ENCODE measurements at regions not wholly inside any gene's neighbourhood (a gene's known extent, or its start where the extent isn't known, plus 50 kb on each side); places are given as distances from the start of the nearest gene placed in this dataset.

DNA sequence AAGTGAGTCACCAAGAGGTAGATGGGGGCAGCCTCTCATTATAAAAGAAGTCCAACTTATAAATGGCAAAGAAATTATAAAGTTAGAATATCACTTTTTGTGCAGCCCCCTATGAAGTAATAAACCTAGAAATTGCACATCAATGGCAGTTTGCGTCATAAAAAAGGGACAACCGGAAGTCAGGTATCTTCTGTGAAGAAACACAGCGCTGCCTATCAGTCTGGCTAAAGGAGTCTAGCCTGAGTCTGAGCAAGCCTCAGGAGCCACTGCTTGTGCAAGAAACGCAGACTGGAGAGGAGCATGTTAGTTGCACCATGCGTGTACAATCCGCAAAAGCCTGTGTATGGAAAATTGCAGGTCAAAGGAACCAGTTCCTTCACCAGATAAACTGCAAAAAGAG lies 178.4 kb downstream of the ARRDC4 start:
- H3K9me3 Mint-ChIP-seq = no peaks in the 10 kb centered on the region
- no peaks in the 10 kb centered on the region for H3K9me3 ChIP-seq (ENCODE audit: control insufficient read depth, insufficient read depth, low read length)
- intact Hi-C loops (cut with micrococcal nuclease) = no loop called here
- no peaks in the 10 kb centered on the region for H3K36me3 Mint-ChIP-seq
- H3K27ac Mint-ChIP-seq = peak overlapping the region in 1 of 2 donors; percentile 19
- peaks cover 9 to 11% of the 10 kb centered on the region in 2 donors for H3K27me3 Mint-ChIP-seq (ENCODE audit: low read depth in 2 of 2)
- H3K4me1 Mint-ChIP-seq = peaks cover 6 to 11% of the 10 kb centered on the region in 2 donors
- DNase-seq (no peak), ATAC-seq (no peak)
- WGBS (ENCODE audit: insufficient coverage) = 92% methylated on average over 6 of the region's 6 CpGs
- H3K4me3 Mint-ChIP-seq = no peak overlapping the region
- no peak overlapping the region for H3K4me3 ChIP-seq (ENCODE audit: low read length)
- TF ChIP-seq CTCF (IDR thresholded peaks at IDR 0.05) = no peak
- no peaks in the 10 kb centered on the region for H3K27me3 ChIP-seq (ENCODE audit: control insufficient read depth, insufficient read depth, low read length)
- H3K27ac ChIP-seq (ENCODE audit: low read length) = no peak overlapping the region
- H3K4me1 ChIP-seq (ENCODE audit: control insufficient read depth, insufficient read depth, low read length) = no peaks in the 10 kb centered on the region
- no peaks in the 10 kb centered on the region for H3K36me3 ChIP-seq (ENCODE audit: control insufficient read depth, insufficient read depth, low read length)

DNA sequence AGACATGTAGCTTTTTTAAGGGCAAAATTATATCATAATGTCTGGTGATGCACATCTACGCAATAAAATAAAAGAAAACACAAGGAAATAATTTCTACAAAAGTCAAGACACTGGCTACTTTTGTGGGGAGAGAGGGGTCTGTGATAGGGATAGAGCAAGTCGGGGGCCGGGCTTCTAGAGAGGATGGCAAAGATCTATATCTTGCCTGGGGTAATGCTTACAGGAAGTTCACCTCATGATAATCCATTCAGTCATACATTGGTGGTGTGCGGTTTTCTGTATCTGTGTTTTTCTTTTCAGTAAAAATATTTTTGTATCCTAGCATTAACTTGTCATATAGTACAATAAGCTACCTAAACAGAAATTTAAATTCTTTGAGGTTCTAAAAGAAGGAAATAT lies 178.8 kb downstream of the ARRDC4 start:
- Histone ChIP-seq H3K27ac (ENCODE audit: low read length) (no peak overlapping the region), H3K4me1 (ENCODE audit: control insufficient read depth, insufficient read depth, low read length) (no peaks in the 10 kb centered on the region), H3K27me3 (ENCODE audit: control insufficient read depth, insufficient read depth, low read length) (no peaks in the 10 kb centered on the region), H3K36me3 (ENCODE audit: control insufficient read depth, insufficient read depth, low read length) (no peaks in the 10 kb centered on the region), H3K9me3 (ENCODE audit: control insufficient read depth, insufficient read depth, low read length) (no peaks in the 10 kb centered on the region), H3K4me3 (ENCODE audit: low read length) (no peak overlapping the region)
- no peak for DNase-seq
- no peak for TF ChIP-seq CTCF (IDR thresholded peaks at IDR 0.05)
- H3K27ac Mint-ChIP-seq = peak overlapping the region in 1 of 2 donors; percentile 19
- no peaks in the 10 kb centered on the region for H3K9me3 Mint-ChIP-seq
- no peak overlapping the region for H3K4me3 Mint-ChIP-seq
- WGBS (ENCODE audit: insufficient coverage) = 36% methylated on average over 2 of the region's 4 CpGs
- no peaks in the 10 kb centered on the region for H3K36me3 Mint-ChIP-seq
- H3K27me3 Mint-ChIP-seq (ENCODE audit: low read depth in 2 of 2) = peaks cover 7% of the 10 kb centered on the region in 2 donors
- ATAC-seq = peak; percentile 56 to 60 (median 57)
- peaks cover 6 to 11% of the 10 kb centered on the region in 2 donors for H3K4me1 Mint-ChIP-seq
- intact Hi-C loops (cut with micrococcal nuclease) = no loop called here

- H3K27ac ChIP-seq (ENCODE audit: low read length) = no peak overlapping the region
- 92% methylated on average over 2 of the region's 2 CpGs for WGBS (ENCODE audit: insufficient coverage)
- H3K9me3 Mint-ChIP-seq = no peaks in the 10 kb centered on the region
- H3K9me3 ChIP-seq (ENCODE audit: control insufficient read depth, insufficient read depth, low read length) = no peaks in the 10 kb centered on the region
- H3K36me3 Mint-ChIP-seq = no peaks in the 10 kb centered on the region
- no peak for DNase-seq
- no peaks in the 10 kb centered on the region for H3K27me3 ChIP-seq (ENCODE audit: control insufficient read depth, insufficient read depth, low read length)
- H3K4me1 Mint-ChIP-seq = peaks cover 6 to 11% of the 10 kb centered on the region in 2 donors
- H3K4me1 ChIP-seq (ENCODE audit: control insufficient read depth, insufficient read depth, low read length) = no peaks in the 10 kb centered on the region
- no peak for TF ChIP-seq CTCF (IDR thresholded peaks at IDR 0.05)
- no peak for ATAC-seq
- H3K4me3 ChIP-seq (ENCODE audit: low read length) = no peak overlapping the region
- H3K27me3 Mint-ChIP-seq (ENCODE audit: low read depth in 2 of 2) = peaks cover 6 to 22% of the 10 kb centered on the region in 2 donors
- H3K36me3 ChIP-seq (ENCODE audit: control insufficient read depth, insufficient read depth, low read length) = no peaks in the 10 kb centered on the region
- no peak overlapping the region for H3K4me3 Mint-ChIP-seq
- no peak overlapping the region for H3K27ac Mint-ChIP-seq
- intact Hi-C loops (cut with micrococcal nuclease) = no loop called here
Measured at GRCh38 chr15:98142572-98142971, 182.1 kb downstream of the ARRDC4 start.

GRCh38 chr15:98143116-98143515 lies 182.6 kb downstream of the ARRDC4 start:
- H3K27me3 ChIP-seq (ENCODE audit: control insufficient read depth, insufficient read depth, low read length) = no peaks in the 10 kb centered on the region
- no peak overlapping the region for H3K27ac ChIP-seq (ENCODE audit: low read length)
- 94% methylated on average over 4 of the region's 4 CpGs for WGBS (ENCODE audit: insufficient coverage)
- H3K27ac Mint-ChIP-seq = no peak overlapping the region
- peaks cover 11 to 21% of the 10 kb centered on the region in 2 donors for H3K27me3 Mint-ChIP-seq (ENCODE audit: low read depth in 2 of 2)
- no peaks in the 10 kb centered on the region for H3K36me3 Mint-ChIP-seq
- TF ChIP-seq CTCF (IDR thresholded peaks at IDR 0.05) = no peak
- H3K9me3 ChIP-seq (ENCODE audit: control insufficient read depth, insufficient read depth, low read length) = no peaks in the 10 kb centered on the region
- no peaks in the 10 kb centered on the region for H3K36me3 ChIP-seq (ENCODE audit: control insufficient read depth, insufficient read depth, low read length)
- no peak overlapping the region for H3K4me3 ChIP-seq (ENCODE audit: low read length)
- H3K4me1 Mint-ChIP-seq = peaks cover 6 to 11% of the 10 kb centered on the region in 2 donors
- intact Hi-C loops (cut with micrococcal nuclease) = no loop called here
- ATAC-seq (no peak), DNase-seq (no peak)
- no peaks in the 10 kb centered on the region for H3K9me3 Mint-ChIP-seq
- no peaks in the 10 kb centered on the region for H3K4me1 ChIP-seq (ENCODE audit: control insufficient read depth, insufficient read depth, low read length)
- no peak overlapping the region for H3K4me3 Mint-ChIP-seq

Measured in natural killer cell (primary cell).